ENCODE measurements at regions not wholly inside any gene's neighbourhood (a gene's known extent, or its start where the extent isn't known, plus 50 kb on each side); places are given as distances from the start of the nearest gene placed in this dataset.

DNA sequence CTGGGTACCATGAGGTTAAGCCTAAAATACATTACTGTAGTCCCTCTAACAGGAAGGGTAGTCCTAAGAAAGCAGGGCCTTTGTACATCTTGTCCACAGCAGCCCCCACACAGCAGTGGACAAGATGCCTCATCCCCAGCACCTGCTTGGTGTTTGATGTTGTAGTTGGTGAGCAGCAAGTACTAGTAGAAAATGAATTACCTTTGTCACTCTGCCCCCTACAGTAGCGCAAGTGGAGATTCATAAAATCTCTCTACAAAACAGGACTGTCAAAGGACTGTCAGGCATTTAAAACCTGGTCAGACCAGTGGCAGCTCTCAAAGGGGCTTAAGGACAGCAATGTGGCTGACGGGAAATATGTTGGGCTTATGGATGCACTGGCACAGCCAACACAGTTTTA, 122.5 kb downstream of the TMEM174 start:
- no peaks in the 10 kb centered on the region for H3K9me2 ChIP-seq (ENCODE audit: insufficient read depth, low read length)
- intact Hi-C loops (cut with micrococcal nuclease; ENCODE audit: unreplicated experiment): no loop called here
- ChIA-PET POLR2A (no interaction called here), CTCF (ENCODE audit: unreplicated experiment) (interaction anchor here (0.6 kb wide), 1 partner anchor 1458 kb away, joined by 3 read pairs; no protein-coding TSS in a partner anchor)
- no TSS peak for BruUV-seq (replicated peaks)
- TF ChIP-seq CTCF (conservative IDR thresholded peaks at IDR 0.05; ENCODE audit: low read length) (peak; percentile 55), EZH2phosphoT487 (IDR thresholded peaks at IDR 0.05; ENCODE audit: borderline replicate concordance, low read depth, low read length) (no peak)
- no peak overlapping the region for H3K27ac ChIP-seq (ENCODE audit: low read depth, low read length, poor library complexity, severe bottlenecking)
- H2AFZ ChIP-seq (ENCODE audit: low read length): no peak overlapping the region
- H3K4me3 ChIP-seq (ENCODE audit: low read depth, low read length, poor library complexity, severe bottlenecking): no peak overlapping the region
- H3K4me1 ChIP-seq (ENCODE audit: insufficient read depth, low read length, poor library complexity, severe bottlenecking): no peaks in the 10 kb centered on the region
- H3K9me3 ChIP-seq (ENCODE audit: low read length): no peaks in the 10 kb centered on the region
- no peaks in the 10 kb centered on the region for H3K79me2 ChIP-seq (ENCODE audit: insufficient read depth, low read depth, low read length)
- no peak overlapping the region for H3K4me2 ChIP-seq (ENCODE audit: low read length)
- H3K36me3 ChIP-seq (ENCODE audit: insufficient read depth, low read length): no peaks in the 10 kb centered on the region
- H4K20me1 ChIP-seq (ENCODE audit: insufficient read depth, low read length): no peaks in the 10 kb centered on the region
- peak; percentile 5 for DNase-seq (ENCODE audit: low spot score)

DNA sequence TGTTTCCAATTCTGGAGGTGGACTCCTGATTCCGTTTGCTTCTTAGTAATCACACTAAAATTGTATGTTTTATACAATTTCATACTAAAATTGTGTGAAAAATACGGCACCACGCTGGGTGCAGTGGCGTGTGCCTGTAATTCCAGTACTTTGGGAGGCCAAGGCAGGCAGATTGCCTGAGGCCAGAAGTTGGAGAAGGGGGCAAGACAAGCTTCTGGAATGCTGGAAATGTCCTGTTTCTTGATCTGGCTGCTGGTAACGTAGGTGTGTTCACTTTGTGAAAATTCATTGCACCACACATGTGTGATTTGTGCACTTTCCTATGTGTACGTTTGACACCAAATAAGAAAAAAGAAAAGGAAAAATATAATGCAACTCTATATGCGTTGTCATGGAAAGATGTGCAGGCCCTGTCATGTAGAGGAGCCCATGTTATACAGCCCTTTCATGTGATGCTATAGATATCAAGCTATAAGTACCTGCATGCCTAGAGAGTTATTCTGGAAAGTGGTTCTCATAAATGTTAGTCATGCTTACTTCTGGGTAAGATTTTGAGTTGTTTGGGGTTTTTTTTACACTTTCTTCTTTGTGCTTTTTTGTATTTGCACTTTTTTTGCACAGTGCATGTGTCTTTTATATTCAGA, 119.9 kb downstream of the TMEM174 start:
- intact Hi-C loops (cut with micrococcal nuclease; ENCODE audit: unreplicated experiment): no loop called here
- Histone ChIP-seq H3K79me2 (ENCODE audit: insufficient read depth, low read depth, low read length) (no peaks in the 10 kb centered on the region), H3K4me2 (ENCODE audit: low read length) (no peak overlapping the region), H2AFZ (ENCODE audit: low read length) (no peak overlapping the region), H3K4me1 (ENCODE audit: insufficient read depth, low read length, poor library complexity, severe bottlenecking) (no peaks in the 10 kb centered on the region), H4K20me1 (ENCODE audit: insufficient read depth, low read length) (no peaks in the 10 kb centered on the region), H3K4me3 (ENCODE audit: low read depth, low read length, poor library complexity, severe bottlenecking) (no peak overlapping the region), H3K27ac (ENCODE audit: low read depth, low read length, poor library complexity, severe bottlenecking) (no peak overlapping the region), H3K36me3 (ENCODE audit: insufficient read depth, low read length) (no peaks in the 10 kb centered on the region), H3K9me3 (ENCODE audit: low read length) (no peaks in the 10 kb centered on the region), H3K9me2 (ENCODE audit: insufficient read depth, low read length) (no peaks in the 10 kb centered on the region)
- BruUV-seq (replicated peaks): no TSS peak
- no peak for DNase-seq (ENCODE audit: low spot score)
- no peak for TF ChIP-seq CTCF (conservative IDR thresholded peaks at IDR 0.05; ENCODE audit: low read length)
- no peak for TF ChIP-seq EZH2phosphoT487 (IDR thresholded peaks at IDR 0.05; ENCODE audit: borderline replicate concordance, low read depth, low read length)
- POLR2A ChIA-PET: no interaction called here
- CTCF ChIA-PET (ENCODE audit: unreplicated experiment): no interaction called here

DNA sequence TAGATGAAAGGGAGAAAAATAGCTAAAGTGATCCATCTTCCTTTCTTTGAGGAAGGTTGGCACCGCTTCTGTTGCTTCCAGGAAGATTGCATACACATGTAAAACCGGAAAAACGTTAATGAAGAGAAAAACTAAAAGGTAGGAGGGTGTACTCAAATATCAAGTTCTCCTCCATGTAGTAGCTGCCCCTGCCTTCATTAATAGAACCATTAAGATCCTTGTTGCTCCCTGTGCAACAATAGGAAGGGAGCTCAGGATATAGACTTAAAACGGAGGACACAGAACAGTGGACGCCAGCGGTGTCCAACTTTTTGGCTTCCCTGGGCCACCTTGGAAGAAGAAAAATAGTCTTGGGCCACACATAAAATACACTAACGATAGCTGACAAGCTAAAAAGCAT, 118.9 kb downstream of the TMEM174 start:
- Histone ChIP-seq H3K79me2 (ENCODE audit: insufficient read depth, low read depth, low read length) (no peaks in the 10 kb centered on the region), H3K27ac (ENCODE audit: low read depth, low read length, poor library complexity, severe bottlenecking) (no peak overlapping the region), H3K4me1 (ENCODE audit: insufficient read depth, low read length, poor library complexity, severe bottlenecking) (no peaks in the 10 kb centered on the region), H4K20me1 (ENCODE audit: insufficient read depth, low read length) (no peaks in the 10 kb centered on the region), H3K9me2 (ENCODE audit: insufficient read depth, low read length) (no peaks in the 10 kb centered on the region), H3K4me3 (ENCODE audit: low read depth, low read length, poor library complexity, severe bottlenecking) (no peak overlapping the region), H3K36me3 (ENCODE audit: insufficient read depth, low read length) (no peaks in the 10 kb centered on the region), H3K9me3 (ENCODE audit: low read length) (no peaks in the 10 kb centered on the region), H3K4me2 (ENCODE audit: low read length) (no peak overlapping the region), H2AFZ (ENCODE audit: low read length) (no peak overlapping the region)
- BruUV-seq (replicated peaks): no TSS peak
- TF ChIP-seq EZH2phosphoT487 (IDR thresholded peaks at IDR 0.05; ENCODE audit: borderline replicate concordance, low read depth, low read length) (no peak), CTCF (conservative IDR thresholded peaks at IDR 0.05; ENCODE audit: low read length) (no peak)
- ChIA-PET POLR2A (interaction anchor here (0.8 kb wide), 1 partner anchor 195 kb away, joined by 7 read pairs; no protein-coding TSS in a partner anchor), CTCF (ENCODE audit: unreplicated experiment) (no interaction called here)
- intact Hi-C loops (cut with micrococcal nuclease; ENCODE audit: unreplicated experiment): no loop called here
- no peak for DNase-seq (ENCODE audit: low spot score)
